HEK293 (cell line): ENCODE measurements at regions not wholly inside any gene's neighbourhood (a gene's known extent, or its start where the extent isn't known, plus 50 kb on each side); places are given as distances from the start of the nearest gene placed in this dataset.

ENCODE experiments used
- KLF1 ChIP-seq: fragments of 450-650 bp; formaldehyde crosslinking; IDR thresholded peaks from 2 replicates; pipeline ENCODE4 v1.5.1; 2016; ENCODE audit warnings: missing biosample characterization, missing genetic modification characterization
- OVOL3 ChIP-seq: fragments of 450-650 bp; formaldehyde crosslinking; IDR thresholded peaks from 2 replicates; pipeline ENCODE4 v1.5.1; 2016; ENCODE audit warnings: missing biosample characterization, missing genetic modification characterization
- REPIN1 ChIP-seq: fragments of 450-650 bp; formaldehyde crosslinking; IDR thresholded peaks from 2 replicates; pipeline ENCODE4 v1.5.1; 2017; ENCODE audit warnings: missing biosample characterization, missing genetic modification characterization, low read depth
- TCF7L2 ChIP-seq: IDR thresholded peaks from 2 replicates; pipeline ENCODE4 v1.6.1; 2011; ENCODE audit warnings: low read depth, mild to moderate bottlenecking, inconsistent platforms, low read length, moderate library complexity, borderline replicate concordance
- ZBTB1 ChIP-seq: fragments of 450-650 bp; formaldehyde crosslinking; IDR thresholded peaks from 2 replicates; pipeline ENCODE4 v1.5.1; 2016; ENCODE audit warnings: missing biosample characterization, missing genetic modification characterization
- ZFP41 ChIP-seq: fragments of 450-650 bp; formaldehyde crosslinking; IDR thresholded peaks from 2 replicates; pipeline ENCODE4 v1.5.1; 2016; ENCODE audit warnings: missing biosample characterization, missing genetic modification characterization, borderline replicate concordance
- ZNF121 ChIP-seq: fragments of 450-650 bp; formaldehyde crosslinking; IDR thresholded peaks from 2 replicates; pipeline ENCODE4 v1.5.1; 2016; ENCODE audit warnings: missing biosample characterization, missing genetic modification characterization
- ZNF174 ChIP-seq: fragments of 450-650 bp; formaldehyde crosslinking; IDR thresholded peaks from 2 replicates; pipeline ENCODE4 v1.5.0; 2017; ENCODE audit warnings: missing biosample characterization, mild to moderate bottlenecking, missing genetic modification characterization
- ZNF777 ChIP-seq: fragments of 450-650 bp; formaldehyde crosslinking; IDR thresholded peaks from 2 replicates; pipeline ENCODE4 v1.5.1; 2017; ENCODE audit warnings: missing biosample characterization, missing genetic modification characterization, borderline replicate concordance
- TF ChIP-seq, protein P1 (sequence below): fragments of 450-650 bp; formaldehyde crosslinking; IDR thresholded peaks from 2 replicates; pipeline ENCODE4 v1.5.1; 2016; ENCODE audit warnings: missing biosample characterization, missing genetic modification characterization
- TF ChIP-seq, protein P2 (sequence below): fragments of 450-650 bp; IDR thresholded peaks from 2 replicates; pipeline ENCODE4 v1.5.1; 2018; ENCODE audit warnings: missing biosample characterization, missing genetic modification characterization
- TF ChIP-seq, protein P3 (sequence below): fragments of 450-650 bp; formaldehyde crosslinking; IDR thresholded peaks from 2 replicates; pipeline ENCODE4 v1.5.1; 2016; ENCODE audit warnings: missing biosample characterization, missing genetic modification characterization
- TF ChIP-seq, protein P4 (sequence below): fragments of 450-650 bp; formaldehyde crosslinking; IDR thresholded peaks from 2 replicates; pipeline ENCODE4 v1.5.1; 2016; ENCODE audit warnings: missing biosample characterization, missing genetic modification characterization
- TF ChIP-seq, protein P5 (sequence below): IDR thresholded peaks from 2 replicates; pipeline ENCODE4 v1.6.1; 2011; ENCODE audit warnings: mild to moderate bottlenecking, low read depth, low read length, borderline replicate concordance

DNA sequence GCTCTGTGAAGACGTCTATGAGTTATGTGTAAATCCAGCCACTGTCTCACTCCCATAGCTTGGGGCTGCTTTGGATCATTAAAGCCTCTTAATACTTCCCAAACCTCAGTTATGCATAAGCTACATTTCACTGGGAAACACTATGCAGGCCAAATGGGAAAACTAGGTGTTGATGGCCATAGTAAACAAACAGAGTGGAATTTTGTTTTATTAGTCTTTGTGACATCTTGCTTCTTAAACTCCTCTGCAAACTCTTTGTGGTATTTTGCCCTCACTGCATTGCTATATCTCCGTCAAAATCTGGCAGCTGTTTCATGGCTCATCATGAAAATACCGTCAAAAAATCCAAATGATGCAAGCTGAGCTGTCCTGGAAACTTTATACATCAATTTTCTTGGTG is 167.2 kb upstream of the HMHB1 start:
- no peak for TF ChIP-seq ZBTB1 (tag by site-specific recombination)
- TF ChIP-seq, protein P1, sequence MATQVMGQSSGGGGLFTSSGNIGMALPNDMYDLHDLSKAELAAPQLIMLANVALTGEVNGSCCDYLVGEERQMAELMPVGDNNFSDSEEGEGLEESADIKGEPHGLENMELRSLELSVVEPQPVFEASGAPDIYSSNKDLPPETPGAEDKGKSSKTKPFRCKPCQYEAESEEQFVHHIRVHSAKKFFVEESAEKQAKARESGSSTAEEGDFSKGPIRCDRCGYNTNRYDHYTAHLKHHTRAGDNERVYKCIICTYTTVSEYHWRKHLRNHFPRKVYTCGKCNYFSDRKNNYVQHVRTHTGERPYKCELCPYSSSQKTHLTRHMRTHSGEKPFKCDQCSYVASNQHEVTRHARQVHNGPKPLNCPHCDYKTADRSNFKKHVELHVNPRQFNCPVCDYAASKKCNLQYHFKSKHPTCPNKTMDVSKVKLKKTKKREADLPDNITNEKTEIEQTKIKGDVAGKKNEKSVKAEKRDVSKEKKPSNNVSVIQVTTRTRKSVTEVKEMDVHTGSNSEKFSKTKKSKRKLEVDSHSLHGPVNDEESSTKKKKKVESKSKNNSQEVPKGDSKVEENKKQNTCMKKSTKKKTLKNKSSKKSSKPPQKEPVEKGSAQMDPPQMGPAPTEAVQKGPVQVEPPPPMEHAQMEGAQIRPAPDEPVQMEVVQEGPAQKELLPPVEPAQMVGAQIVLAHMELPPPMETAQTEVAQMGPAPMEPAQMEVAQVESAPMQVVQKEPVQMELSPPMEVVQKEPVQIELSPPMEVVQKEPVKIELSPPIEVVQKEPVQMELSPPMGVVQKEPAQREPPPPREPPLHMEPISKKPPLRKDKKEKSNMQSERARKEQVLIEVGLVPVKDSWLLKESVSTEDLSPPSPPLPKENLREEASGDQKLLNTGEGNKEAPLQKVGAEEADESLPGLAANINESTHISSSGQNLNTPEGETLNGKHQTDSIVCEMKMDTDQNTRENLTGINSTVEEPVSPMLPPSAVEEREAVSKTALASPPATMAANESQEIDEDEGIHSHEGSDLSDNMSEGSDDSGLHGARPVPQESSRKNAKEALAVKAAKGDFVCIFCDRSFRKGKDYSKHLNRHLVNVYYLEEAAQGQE (tag by site-specific recombination): no peak
- TF ChIP-seq, protein P2, sequence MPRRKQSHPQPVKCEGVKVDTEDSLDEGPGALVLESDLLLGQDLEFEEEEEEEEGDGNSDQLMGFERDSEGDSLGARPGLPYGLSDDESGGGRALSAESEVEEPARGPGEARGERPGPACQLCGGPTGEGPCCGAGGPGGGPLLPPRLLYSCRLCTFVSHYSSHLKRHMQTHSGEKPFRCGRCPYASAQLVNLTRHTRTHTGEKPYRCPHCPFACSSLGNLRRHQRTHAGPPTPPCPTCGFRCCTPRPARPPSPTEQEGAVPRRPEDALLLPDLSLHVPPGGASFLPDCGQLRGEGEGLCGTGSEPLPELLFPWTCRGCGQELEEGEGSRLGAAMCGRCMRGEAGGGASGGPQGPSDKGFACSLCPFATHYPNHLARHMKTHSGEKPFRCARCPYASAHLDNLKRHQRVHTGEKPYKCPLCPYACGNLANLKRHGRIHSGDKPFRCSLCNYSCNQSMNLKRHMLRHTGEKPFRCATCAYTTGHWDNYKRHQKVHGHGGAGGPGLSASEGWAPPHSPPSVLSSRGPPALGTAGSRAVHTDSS: no peak
- no peak for TF ChIP-seq ZNF121
- no peak for TF ChIP-seq OVOL3 (tag by site-specific recombination)
- TF ChIP-seq ZFP41 (tag by site-specific recombination): no peak
- TF ChIP-seq ZNF174 (tag by site-specific recombination): no peak
- TF ChIP-seq ZNF777 (tag by site-specific recombination): no peak
- TF ChIP-seq, protein P3, sequence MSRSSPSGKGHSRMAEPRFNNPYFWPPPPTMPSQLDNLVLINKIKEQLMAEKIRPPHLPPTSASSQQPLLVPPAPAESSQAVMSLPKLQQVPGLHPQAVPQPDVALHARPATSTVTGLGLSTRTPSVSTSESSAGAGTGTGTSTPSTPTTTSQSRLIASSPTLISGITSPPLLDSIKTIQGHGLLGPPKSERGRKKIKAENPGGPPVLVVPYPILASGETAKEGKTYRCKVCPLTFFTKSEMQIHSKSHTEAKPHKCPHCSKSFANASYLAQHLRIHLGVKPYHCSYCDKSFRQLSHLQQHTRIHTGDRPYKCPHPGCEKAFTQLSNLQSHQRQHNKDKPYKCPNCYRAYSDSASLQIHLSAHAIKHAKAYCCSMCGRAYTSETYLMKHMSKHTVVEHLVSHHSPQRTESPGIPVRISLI (tag by site-specific recombination): no peak
- TF ChIP-seq, protein P4, sequence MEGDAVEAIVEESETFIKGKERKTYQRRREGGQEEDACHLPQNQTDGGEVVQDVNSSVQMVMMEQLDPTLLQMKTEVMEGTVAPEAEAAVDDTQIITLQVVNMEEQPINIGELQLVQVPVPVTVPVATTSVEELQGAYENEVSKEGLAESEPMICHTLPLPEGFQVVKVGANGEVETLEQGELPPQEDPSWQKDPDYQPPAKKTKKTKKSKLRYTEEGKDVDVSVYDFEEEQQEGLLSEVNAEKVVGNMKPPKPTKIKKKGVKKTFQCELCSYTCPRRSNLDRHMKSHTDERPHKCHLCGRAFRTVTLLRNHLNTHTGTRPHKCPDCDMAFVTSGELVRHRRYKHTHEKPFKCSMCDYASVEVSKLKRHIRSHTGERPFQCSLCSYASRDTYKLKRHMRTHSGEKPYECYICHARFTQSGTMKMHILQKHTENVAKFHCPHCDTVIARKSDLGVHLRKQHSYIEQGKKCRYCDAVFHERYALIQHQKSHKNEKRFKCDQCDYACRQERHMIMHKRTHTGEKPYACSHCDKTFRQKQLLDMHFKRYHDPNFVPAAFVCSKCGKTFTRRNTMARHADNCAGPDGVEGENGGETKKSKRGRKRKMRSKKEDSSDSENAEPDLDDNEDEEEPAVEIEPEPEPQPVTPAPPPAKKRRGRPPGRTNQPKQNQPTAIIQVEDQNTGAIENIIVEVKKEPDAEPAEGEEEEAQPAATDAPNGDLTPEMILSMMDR (tag by site-specific recombination): no peak
- no peak for TF ChIP-seq TCF7L2
- no peak for TF ChIP-seq KLF1 (tag by site-specific recombination)
- no peak for TF ChIP-seq REPIN1 (tag by site-specific recombination)
- TF ChIP-seq, protein P5, sequence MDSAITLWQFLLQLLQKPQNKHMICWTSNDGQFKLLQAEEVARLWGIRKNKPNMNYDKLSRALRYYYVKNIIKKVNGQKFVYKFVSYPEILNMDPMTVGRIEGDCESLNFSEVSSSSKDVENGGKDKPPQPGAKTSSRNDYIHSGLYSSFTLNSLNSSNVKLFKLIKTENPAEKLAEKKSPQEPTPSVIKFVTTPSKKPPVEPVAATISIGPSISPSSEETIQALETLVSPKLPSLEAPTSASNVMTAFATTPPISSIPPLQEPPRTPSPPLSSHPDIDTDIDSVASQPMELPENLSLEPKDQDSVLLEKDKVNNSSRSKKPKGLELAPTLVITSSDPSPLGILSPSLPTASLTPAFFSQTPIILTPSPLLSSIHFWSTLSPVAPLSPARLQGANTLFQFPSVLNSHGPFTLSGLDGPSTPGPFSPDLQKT: no peak
